ENCODE measurements at regions not wholly inside any gene's neighbourhood (a gene's known extent, or its start where the extent isn't known, plus 50 kb on each side); places are given as distances from the start of the nearest gene placed in this dataset.

DNA sequence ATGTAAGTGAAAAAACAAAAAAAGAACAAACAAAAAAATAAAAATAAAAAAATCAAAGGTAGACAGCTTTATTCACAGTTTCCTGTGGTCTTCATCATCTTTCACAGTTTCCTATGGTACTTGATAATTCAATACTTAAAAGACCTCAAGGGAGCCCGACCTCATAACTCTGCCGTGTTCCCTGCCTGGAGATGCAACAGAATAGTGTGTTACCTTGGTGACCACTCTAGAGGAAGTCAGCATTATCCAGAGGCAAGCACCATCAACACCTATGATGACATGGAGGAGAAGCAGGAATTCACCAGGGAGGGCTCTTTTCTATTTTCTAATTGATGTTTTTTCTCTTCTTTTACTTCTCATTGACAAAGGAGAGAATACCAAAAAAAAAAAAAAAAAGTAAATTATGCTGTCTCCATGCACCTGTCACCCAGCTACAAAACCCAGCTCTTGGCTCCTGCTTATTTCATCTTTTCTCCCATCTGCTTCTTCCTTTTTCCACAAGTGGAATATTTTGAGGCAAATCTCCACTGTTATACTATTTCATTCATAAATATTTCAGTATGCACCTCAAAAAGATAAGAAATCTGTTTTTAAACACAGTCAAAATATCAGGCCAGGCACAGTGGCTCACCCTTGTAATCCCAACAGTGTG, 95.8 kb upstream of the STXBP5 start:
- no peak for DNase-seq
- Histone ChIP-seq H3K4me1 (ENCODE audit: control insufficient read depth in 5 of 5, insufficient read depth in 5 of 5, low read length in 5 of 5) (no peaks in the 10 kb centered on the region), H3K9me3 (ENCODE audit: control insufficient read depth in 4 of 4, insufficient read depth in 3 of 4, low read length in 3 of 4) (no peaks in the 10 kb centered on the region), H3K27ac (ENCODE audit: low read depth in 1 of 2, low read length in 1 of 2) (no peak overlapping the region), H3K4me3 (no peak overlapping the region), H3K36me3 (ENCODE audit: control insufficient read depth in 4 of 4, insufficient read depth in 4 of 4, low read length in 4 of 4) (no peaks in the 10 kb centered on the region), H3K27me3 (ENCODE audit: control insufficient read depth in 3 of 3, insufficient read depth in 3 of 3, low read length in 2 of 3) (no peaks in the 10 kb centered on the region), H3K9ac (ENCODE audit: insufficient read depth in 1 of 2, low read length in 2 of 2) (no peak overlapping the region)
- ATAC-seq (ENCODE audit: insufficient read depth, low FRiP score), result no peak
- TF ChIP-seq, protein P1, sequence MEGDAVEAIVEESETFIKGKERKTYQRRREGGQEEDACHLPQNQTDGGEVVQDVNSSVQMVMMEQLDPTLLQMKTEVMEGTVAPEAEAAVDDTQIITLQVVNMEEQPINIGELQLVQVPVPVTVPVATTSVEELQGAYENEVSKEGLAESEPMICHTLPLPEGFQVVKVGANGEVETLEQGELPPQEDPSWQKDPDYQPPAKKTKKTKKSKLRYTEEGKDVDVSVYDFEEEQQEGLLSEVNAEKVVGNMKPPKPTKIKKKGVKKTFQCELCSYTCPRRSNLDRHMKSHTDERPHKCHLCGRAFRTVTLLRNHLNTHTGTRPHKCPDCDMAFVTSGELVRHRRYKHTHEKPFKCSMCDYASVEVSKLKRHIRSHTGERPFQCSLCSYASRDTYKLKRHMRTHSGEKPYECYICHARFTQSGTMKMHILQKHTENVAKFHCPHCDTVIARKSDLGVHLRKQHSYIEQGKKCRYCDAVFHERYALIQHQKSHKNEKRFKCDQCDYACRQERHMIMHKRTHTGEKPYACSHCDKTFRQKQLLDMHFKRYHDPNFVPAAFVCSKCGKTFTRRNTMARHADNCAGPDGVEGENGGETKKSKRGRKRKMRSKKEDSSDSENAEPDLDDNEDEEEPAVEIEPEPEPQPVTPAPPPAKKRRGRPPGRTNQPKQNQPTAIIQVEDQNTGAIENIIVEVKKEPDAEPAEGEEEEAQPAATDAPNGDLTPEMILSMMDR (IDR thresholded peaks at IDR 0.05; ENCODE audit: control extremely low read depth, extremely low read depth), result no peak
- WGBS, 2 donors, result 63 to 70% methylated on average over 2 of the region's 2 CpGs

DNA sequence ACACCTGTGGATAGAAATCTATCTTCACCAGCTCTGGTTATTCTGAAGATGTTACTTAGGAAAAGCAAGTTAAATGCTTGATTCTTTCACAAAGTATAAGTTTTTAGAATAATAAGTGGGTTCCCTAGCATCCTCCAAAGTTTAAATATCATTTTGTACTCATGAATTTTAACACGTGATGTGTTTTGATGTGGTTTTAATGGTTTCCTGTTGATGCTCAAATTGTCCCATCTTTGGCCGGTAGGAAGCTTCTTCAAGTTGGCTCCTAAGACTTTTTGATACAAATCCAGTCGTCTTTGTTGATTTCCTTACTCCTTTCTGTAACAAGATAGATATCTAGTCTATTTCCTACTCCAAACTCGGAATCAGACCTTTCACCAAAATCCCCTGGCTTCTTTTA, 94.5 kb upstream of the STXBP5 start:
- no peak for ATAC-seq (ENCODE audit: insufficient read depth, low FRiP score)
- Histone ChIP-seq H3K4me1 (ENCODE audit: control insufficient read depth in 5 of 5, insufficient read depth in 5 of 5, low read length in 5 of 5) (no peaks in the 10 kb centered on the region), H3K4me3 (no peak overlapping the region), H3K9me3 (ENCODE audit: control insufficient read depth in 4 of 4, insufficient read depth in 3 of 4, low read length in 3 of 4) (no peaks in the 10 kb centered on the region), H3K27me3 (ENCODE audit: control insufficient read depth in 3 of 3, insufficient read depth in 3 of 3, low read length in 2 of 3) (no peaks in the 10 kb centered on the region), H3K9ac (ENCODE audit: insufficient read depth in 1 of 2, low read length in 2 of 2) (no peak overlapping the region), H3K27ac (ENCODE audit: low read depth in 1 of 2, low read length in 1 of 2) (no peak overlapping the region), H3K36me3 (ENCODE audit: control insufficient read depth in 4 of 4, insufficient read depth in 4 of 4, low read length in 4 of 4) (no peaks in the 10 kb centered on the region)
- WGBS, 2 donors, result 51 to 63% methylated on average over 4 of the region's 4 CpGs
- no peak for DNase-seq
- TF ChIP-seq, protein P1 (IDR thresholded peaks at IDR 0.05; ENCODE audit: control extremely low read depth, extremely low read depth), result no peak

DNA sequence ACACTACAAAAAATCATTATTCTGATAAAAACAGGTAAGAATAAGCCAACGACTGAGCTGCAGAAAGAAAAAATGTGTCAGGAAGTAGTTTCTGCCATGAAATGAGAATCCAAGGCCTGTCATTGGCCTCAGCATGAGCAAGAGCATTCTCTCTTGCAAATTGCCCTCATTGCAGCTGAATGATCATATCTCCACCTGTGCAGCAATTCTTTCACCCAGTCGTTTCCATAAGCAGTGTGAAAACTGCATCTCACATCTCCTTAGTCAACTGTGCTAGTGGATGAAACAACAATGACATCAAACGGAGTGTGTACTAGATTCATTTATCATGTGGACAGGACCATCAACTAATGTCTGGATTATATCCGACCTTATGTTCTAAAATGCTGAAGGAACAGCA, 88.2 kb upstream of the STXBP5 start:
- TF ChIP-seq, protein P1 (IDR thresholded peaks at IDR 0.05; ENCODE audit: control extremely low read depth, extremely low read depth), result no peak

DNA sequence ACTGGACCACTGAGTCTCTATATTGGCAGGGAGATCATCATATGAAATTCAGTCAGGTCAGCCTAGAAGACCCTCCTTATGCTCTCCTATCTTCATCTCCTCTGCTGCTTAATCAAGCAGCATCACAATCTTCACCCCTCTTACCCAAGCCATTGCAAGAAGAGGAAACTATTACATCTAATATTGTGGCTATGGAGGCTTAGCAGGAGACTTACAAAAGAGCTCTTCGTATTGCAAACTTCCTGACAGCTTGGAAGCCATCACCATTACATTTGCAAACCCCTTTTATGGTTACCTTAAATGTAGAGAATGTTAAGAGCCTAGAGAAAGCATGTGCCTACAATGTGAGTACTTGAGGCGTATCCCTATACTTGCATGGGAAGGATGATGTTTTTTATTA, 87.2 kb upstream of the STXBP5 start:
- H3K27me3 ChIP-seq (ENCODE audit: control insufficient read depth in 3 of 3, insufficient read depth in 3 of 3, low read length in 2 of 3), result no peaks in the 10 kb centered on the region
- DNase-seq (no peak), ATAC-seq (ENCODE audit: insufficient read depth, low FRiP score) (no peak)
- H3K4me3 ChIP-seq, result no peak overlapping the region
- no peaks in the 10 kb centered on the region for H3K4me1 ChIP-seq (ENCODE audit: control insufficient read depth in 5 of 5, insufficient read depth in 5 of 5, low read length in 5 of 5)
- no peak overlapping the region for H3K27ac ChIP-seq (ENCODE audit: low read depth in 1 of 2, low read length in 1 of 2)
- TF ChIP-seq, protein P1 (IDR thresholded peaks at IDR 0.05; ENCODE audit: control extremely low read depth, extremely low read depth), result no peak
- peaks cover 0 to 4% (median 0%) of the 10 kb centered on the region in 4 donors for H3K9me3 ChIP-seq (ENCODE audit: control insufficient read depth in 4 of 4, insufficient read depth in 3 of 4, low read length in 3 of 4)
- no peaks in the 10 kb centered on the region for H3K36me3 ChIP-seq (ENCODE audit: control insufficient read depth in 4 of 4, insufficient read depth in 4 of 4, low read length in 4 of 4)
- WGBS, 2 donors, result 33 to 70% methylated on average over 2 of the region's 2 CpGs
- H3K9ac ChIP-seq (ENCODE audit: insufficient read depth in 1 of 2, low read length in 2 of 2), result no peak overlapping the region

More for the DNA sequence above, 88.2 kb upstream of the STXBP5 start:
- H3K27ac ChIP-seq (ENCODE audit: low read depth in 1 of 2, low read length in 1 of 2), result no peak overlapping the region
- no peak overlapping the region for H3K4me3 ChIP-seq
- ATAC-seq (ENCODE audit: insufficient read depth, low FRiP score) (no peak), DNase-seq (no peak)
- H3K27me3 ChIP-seq (ENCODE audit: control insufficient read depth in 3 of 3, insufficient read depth in 3 of 3, low read length in 2 of 3), result no peaks in the 10 kb centered on the region
- WGBS, 2 donors, result 69 to 72% methylated on average over 4 of the region's 4 CpGs
- no peak overlapping the region for H3K9ac ChIP-seq (ENCODE audit: insufficient read depth in 1 of 2, low read length in 2 of 2)
- peaks cover 0 to 4% (median 0%) of the 10 kb centered on the region in 4 donors for H3K9me3 ChIP-seq (ENCODE audit: control insufficient read depth in 4 of 4, insufficient read depth in 3 of 4, low read length in 3 of 4)
- H3K36me3 ChIP-seq (ENCODE audit: control insufficient read depth in 4 of 4, insufficient read depth in 4 of 4, low read length in 4 of 4), result no peaks in the 10 kb centered on the region
- no peaks in the 10 kb centered on the region for H3K4me1 ChIP-seq (ENCODE audit: control insufficient read depth in 5 of 5, insufficient read depth in 5 of 5, low read length in 5 of 5)

All from lung (tissue), 11 donors.